ENCODE measurements at regions not wholly inside any gene's neighbourhood (a gene's known extent, or its start where the extent isn't known, plus 50 kb on each side); places are given as distances from the start of the nearest gene placed in this dataset.

GRCh38 chr16:17839907-17840306, 369.1 kb upstream of the XYLT1 start:
- TF ChIP-seq CTCF (IDR thresholded peaks at IDR 0.05): no peak
- no peak for DNase-seq
- H3K4me3 ChIP-seq: no peak overlapping the region
- no peak overlapping the region for H3K9ac ChIP-seq (ENCODE audit: low read depth in 2 of 2, low read length in 2 of 2)
- no peak overlapping the region for H3K27ac ChIP-seq
- no peaks in the 10 kb centered on the region for H3K36me3 ChIP-seq
- no peaks in the 10 kb centered on the region for H3K4me1 ChIP-seq
- intact Hi-C loops (cut with DNase I): no loop called here
- H3K9me3 ChIP-seq: no peaks in the 10 kb centered on the region
- H3K27me3 ChIP-seq: no peaks in the 10 kb centered on the region

- no peak overlapping the region for H3K4me3 ChIP-seq
- DNase-seq: no peak
- H3K9me3 ChIP-seq: no peaks in the 10 kb centered on the region
- intact Hi-C loops (cut with DNase I): no loop called here
- no peaks in the 10 kb centered on the region for H3K27me3 ChIP-seq
- TF ChIP-seq CTCF (IDR thresholded peaks at IDR 0.05): no peak
- H3K9ac ChIP-seq (ENCODE audit: low read depth in 2 of 2, low read length in 2 of 2): no peak overlapping the region
- H3K4me1 ChIP-seq: no peaks in the 10 kb centered on the region
- H3K27ac ChIP-seq: no peak overlapping the region
- H3K36me3 ChIP-seq: no peaks in the 10 kb centered on the region
Measured at GRCh38 chr16:17839272-17839671, 368.5 kb upstream of the XYLT1 start.

GRCh38 chr16:17836868-17837602, 366.3 kb upstream of the XYLT1 start:
- Histone ChIP-seq H3K9ac (ENCODE audit: low read depth in 2 of 2, low read length in 2 of 2) (no peak overlapping the region), H3K4me1 (no peaks in the 10 kb centered on the region), H3K27ac (no peak overlapping the region), H3K4me3 (no peak overlapping the region), H3K36me3 (no peaks in the 10 kb centered on the region), H3K9me3 (no peaks in the 10 kb centered on the region), H3K27me3 (no peaks in the 10 kb centered on the region)
- TF ChIP-seq CTCF (IDR thresholded peaks at IDR 0.05): no peak
- no peak for DNase-seq
- intact Hi-C loops (cut with DNase I): no loop called here

GRCh38 chr16:17835118-17835876, 364.5 kb upstream of the XYLT1 start:
- Histone ChIP-seq H3K9ac (ENCODE audit: low read depth in 2 of 2, low read length in 2 of 2) (no peak overlapping the region), H3K27ac (no peak overlapping the region), H3K36me3 (no peaks in the 10 kb centered on the region), H3K27me3 (no peaks in the 10 kb centered on the region), H3K4me1 (no peaks in the 10 kb centered on the region), H3K4me3 (no peak overlapping the region), H3K9me3 (no peaks in the 10 kb centered on the region)
- intact Hi-C loops (cut with DNase I): no loop called here
- DNase-seq: no peak
- TF ChIP-seq CTCF (IDR thresholded peaks at IDR 0.05): no peak

GRCh38 chr16:17832738-17833137, 362.0 kb upstream of the XYLT1 start:
- Histone ChIP-seq H3K9ac (ENCODE audit: low read depth in 2 of 2, low read length in 2 of 2) (no peak overlapping the region), H3K36me3 (no peaks in the 10 kb centered on the region), H3K27ac (no peak overlapping the region), H3K4me1 (no peaks in the 10 kb centered on the region), H3K27me3 (no peaks in the 10 kb centered on the region), H3K4me3 (no peak overlapping the region), H3K9me3 (no peaks in the 10 kb centered on the region)
- no peak for DNase-seq
- intact Hi-C loops (cut with DNase I): no loop called here
- no peak for TF ChIP-seq CTCF (IDR thresholded peaks at IDR 0.05)
